Left lung (tissue), 4 donors: ENCODE measurements at regions not wholly inside any gene's neighbourhood (a gene's known extent, or its start where the extent isn't known, plus 50 kb on each side); places are given as distances from the start of the nearest gene placed in this dataset.

Experiments
- ATAC-seq: fragments of 200-7000 bp; cut with Tn5 transposase; one replicate; pipeline ENCODE4 v1.9.1; 2020; ENCODE audit warnings: moderate library complexity
- DNase-seq, 4 donors: peaks; one replicate each; pipeline ENCODE4 v3.0.0-alpha.2; 2013 to 2020
- H3K27ac ChIP-seq, 2 donors: fragments of 200-600 bp; sonication (generic) in 1 of 2; one replicate each; pipeline versions ENCODE4 v1.5.0 to v1.8.0; 2020 to 2021
- H3K27me3 ChIP-seq, 2 donors: fragments of 200-600 bp; sonication (generic) in 1 of 2; one replicate each; pipeline versions ENCODE4 v1.5.0 to v1.8.0; 2020 to 2021
- H3K36me3 ChIP-seq, 2 donors: fragments of 200-600 bp; sonication (generic) in 1 of 2; one replicate each; pipeline versions ENCODE4 v1.5.0 to v1.8.0; 2020 to 2021
- H3K4me1 ChIP-seq, 2 donors: fragments of 200-600 bp; one replicate each; pipeline ENCODE4 v1.8.0; 2021
- H3K4me3 ChIP-seq, 2 donors: fragments of 200-600 bp; sonication (generic) in 1 of 2; one replicate each; pipeline versions ENCODE4 v1.5.0 to v1.8.0; 2020 to 2021; ENCODE audit warnings: mild to moderate bottlenecking in 1 of 2
- H3K9me3 ChIP-seq, 2 donors: fragments of 200-600 bp; sonication (generic) in 1 of 2; one replicate each; pipeline versions ENCODE4 v1.5.0 to v1.8.0; 2020 to 2021
- CTCF ChIP-seq, 2 donors: fragments of 200-600 bp; sonication (generic) in 1 of 2; IDR thresholded peaks; one replicate each; pipeline versions ENCODE4 v1.5.0 to v1.8.0; 2021; ENCODE audit warnings: antibody characterized with exemption in 2 of 2
- intact Hi-C, 2 donors: fragments of 100-400 bp; cut with DNase I; formaldehyde crosslinking; loops; one replicate each; pipeline versions ENCODE4 v1.11.2 to v1.14.2; 2022
- donor health status: DM: no; HTN: yes; CAD: no.
- donor health status: DM: no; HTN: no; CAD: no.

GRCh38 chr18:5653802-5654201, 110.0 kb upstream of the EPB41L3 start:
- no peak overlapping the region for H3K4me3 ChIP-seq
- ATAC-seq (peak; percentile 52), DNase-seq (no peak)
- H3K27me3 ChIP-seq: no peaks in the 10 kb centered on the region
- H3K9me3 ChIP-seq: no peaks in the 10 kb centered on the region
- no peak for TF ChIP-seq CTCF (IDR thresholded peaks at IDR 0.05)
- no peaks in the 10 kb centered on the region for H3K36me3 ChIP-seq
- H3K4me1 ChIP-seq: no peaks in the 10 kb centered on the region
- intact Hi-C loops: no loop called here
- no peak overlapping the region for H3K27ac ChIP-seq

GRCh38 chr18:5651736-5652135, 107.9 kb upstream of the EPB41L3 start:
- no peaks in the 10 kb centered on the region for H3K9me3 ChIP-seq
- DNase-seq (no peak), ATAC-seq (no peak)
- no peaks in the 10 kb centered on the region for H3K36me3 ChIP-seq
- no peak overlapping the region for H3K4me3 ChIP-seq
- intact Hi-C loops: no loop called here
- H3K27ac ChIP-seq: no peak overlapping the region
- H3K27me3 ChIP-seq: no peaks in the 10 kb centered on the region
- no peak for TF ChIP-seq CTCF (IDR thresholded peaks at IDR 0.05)
- no peaks in the 10 kb centered on the region for H3K4me1 ChIP-seq

GRCh38 chr18:5649439-5649838, 105.6 kb upstream of the EPB41L3 start:
- no peak for DNase-seq
- Histone ChIP-seq H3K27ac (no peak overlapping the region), H3K4me1 (no peaks in the 10 kb centered on the region), H3K4me3 (no peak overlapping the region), H3K27me3 (no peaks in the 10 kb centered on the region), H3K36me3 (no peaks in the 10 kb centered on the region), H3K9me3 (no peaks in the 10 kb centered on the region)
- ATAC-seq: no peak
- TF ChIP-seq CTCF (IDR thresholded peaks at IDR 0.05): no peak
- intact Hi-C loops: no loop called here

- no peaks in the 10 kb centered on the region for H3K9me3 ChIP-seq
- intact Hi-C loops: no loop called here
- no peaks in the 10 kb centered on the region for H3K27me3 ChIP-seq
- DNase-seq: no peak
- no peaks in the 10 kb centered on the region for H3K36me3 ChIP-seq
- no peak for ATAC-seq
- TF ChIP-seq CTCF (IDR thresholded peaks at IDR 0.05): no peak
- no peak overlapping the region for H3K4me3 ChIP-seq
- H3K27ac ChIP-seq: no peak overlapping the region
- H3K4me1 ChIP-seq: no peaks in the 10 kb centered on the region
Observed at GRCh38 chr18:5646739-5647138, 102.9 kb upstream of the EPB41L3 start.

GRCh38 chr18:5643288-5643687, 99.5 kb upstream of the EPB41L3 start:
- ATAC-seq (no peak), DNase-seq (no peak)
- intact Hi-C loops: no loop called here
- H3K4me1 ChIP-seq: no peaks in the 10 kb centered on the region
- no peak for TF ChIP-seq CTCF (IDR thresholded peaks at IDR 0.05)
- H3K4me3 ChIP-seq: no peak overlapping the region
- H3K9me3 ChIP-seq: no peaks in the 10 kb centered on the region
- H3K27me3 ChIP-seq: peaks cover 0 to 10% of the 10 kb centered on the region in 2 donors
- no peak overlapping the region for H3K27ac ChIP-seq
- no peaks in the 10 kb centered on the region for H3K36me3 ChIP-seq
